Choroid plexus epithelial cell (primary cell): ENCODE measurements at regions not wholly inside any gene's neighbourhood (a gene's known extent, or its start where the extent isn't known, plus 50 kb on each side); places are given as distances from the start of the nearest gene placed in this dataset.
A peak's percentile ranks its signal among the peaks of the same experiment; 100 is the strongest.

Experiments used
- DNase-seq: peaks from one replicate; pipeline ENCODE4 v3.0.0-alpha.2; 2010; ENCODE audit warnings: low read depth
- H3K4me3 ChIP-seq: 2 replicates; pipeline ENCODE4 v1.5.1; 2011; ENCODE audit warnings: low read depth, mild to moderate bottlenecking, control low read depth, low read length, moderate library complexity
- CTCF ChIP-seq: conservative IDR thresholded peaks from 2 replicates; pipeline ENCODE4 v1.5.1; 2011; ENCODE audit warnings: low read depth, mild to moderate bottlenecking, control low read depth, inconsistent platforms, low read length, moderate library complexity

- DNase-seq: no peak
- no peak overlapping the region for H3K4me3 ChIP-seq
- no peak for TF ChIP-seq CTCF
Observed at GRCh38 chr4:123579961-123580360, 183.4 kb downstream of the SPRY1 start.

GRCh38 chr4:123580981-123581664 lies 184.5 kb downstream of the SPRY1 start:
- no peak for DNase-seq
- TF ChIP-seq CTCF: no peak
- H3K4me3 ChIP-seq: no peak overlapping the region

GRCh38 chr4:123581802-123582201 lies 185.2 kb downstream of the SPRY1 start:
- DNase-seq: no peak
- no peak for TF ChIP-seq CTCF
- no peak overlapping the region for H3K4me3 ChIP-seq

- H3K4me3 ChIP-seq: no peak overlapping the region
- DNase-seq: no peak
- TF ChIP-seq CTCF: no peak
Observed at GRCh38 chr4:123583043-123583442, 186.4 kb downstream of the SPRY1 start.

GRCh38 chr4:123585111-123585510 lies 188.5 kb downstream of the SPRY1 start:
- no peak for TF ChIP-seq CTCF
- H3K4me3 ChIP-seq: no peak overlapping the region

GRCh38 chr4:123587983-123588494 lies 191.4 kb downstream of the SPRY1 start:
- H3K4me3 ChIP-seq: no peak overlapping the region
- DNase-seq: peak; percentile 77
- TF ChIP-seq CTCF: no peak

More at GRCh38 chr4:123585111-123585510, 188.5 kb downstream of the SPRY1 start:
- DNase-seq: no peak
